ENCODE measurements at regions not wholly inside any gene's neighbourhood (a gene's known extent, or its start where the extent isn't known, plus 50 kb on each side); places are given as distances from the start of the nearest gene placed in this dataset.

GRCh38 chr5:17004441-17005106 is 68.5 kb upstream of the MYO10 start:
- DNase-seq (ENCODE audit: extremely low read depth in 1 of 4, low spot score in 3 of 4) (no peak), FAIRE-seq (no peak), ATAC-seq (no peak)
- BruUV-seq (replicated peaks), result no TSS peak
- Histone ChIP-seq H3K27ac (ENCODE audit: extremely low read depth, low read depth, low read length) (no peak overlapping the region), H3K4me2 (ENCODE audit: insufficient read depth, low read length) (no peak overlapping the region), H2AFZ (ENCODE audit: low read depth, low read length) (no peak overlapping the region), H3K9me3 (replicated peaks; ENCODE audit: control insufficient read depth, insufficient read depth, low read depth, low read length) (no peaks in the 10 kb centered on the region), H3K9ac (ENCODE audit: insufficient read depth in 1 of 2, low read depth in 2 of 2, low read length in 2 of 2) (no peak overlapping the region), H3K36me3 (ENCODE audit: control insufficient read depth, insufficient read depth, low read length) (no peaks in the 10 kb centered on the region), H4K20me1 (replicated peaks; ENCODE audit: control insufficient read depth, insufficient read depth, low read length) (no peaks in the 10 kb centered on the region), H3K4me1 (replicated peaks in 1 of 2; ENCODE audit: control insufficient read depth in 2 of 2, insufficient read depth in 2 of 2, low read length in 2 of 2) (no peaks in the 10 kb centered on the region), H3K27me3 (ENCODE audit: control insufficient read depth in 2 of 2, insufficient read depth in 2 of 2, low read length in 2 of 2) (peaks cover 6 to 17% of the 10 kb centered on the region in 2 experiments; a peak in 2 of 5 replicates), H3K79me2 (ENCODE audit: control insufficient read depth, insufficient read depth, low read length) (no peaks in the 10 kb centered on the region), H3K4me3 (no peak overlapping the region), H3K9me1 (ENCODE audit: control insufficient read depth, insufficient read depth, low read length) (no peaks in the 10 kb centered on the region)
- TF ChIP-seq NR3C1 (CRISPR knock-in tag; IDR thresholded peaks at IDR 0.05), result no peak
- no peak for TF ChIP-seq CGGBP1 (CRISPR knock-in tag; IDR thresholded peaks at IDR 0.05)
- TF ChIP-seq KAT7 (CRISPR knock-in tag; IDR thresholded peaks at IDR 0.05; ENCODE audit: borderline replicate concordance), result no peak
- no peak for TF ChIP-seq GABPA (tag; conservative IDR thresholded peaks at IDR 0.05; ENCODE audit: low read depth)
- TF ChIP-seq ZNF639 (CRISPR knock-in tag; conservative IDR thresholded peaks at IDR 0.05 in 1 of 2, IDR thresholded peaks at IDR 0.05 in 1 of 2), result no peak
- no peak for TF ChIP-seq SMC3 (conservative IDR thresholded peaks at IDR 0.05; ENCODE audit: insufficient read depth, low read depth, low read length)
- no peak for TF ChIP-seq POLR2B (IDR thresholded peaks at IDR 0.05; ENCODE audit: low read depth, partially characterized antibody)
- no peak for TF ChIP-seq NELFE (IDR thresholded peaks at IDR 0.05; ENCODE audit: insufficient read depth, insufficient read length)
- no peak for TF ChIP-seq TAF1 (IDR thresholded peaks at IDR 0.05; ENCODE audit: control insufficient read depth, extremely low read depth, insufficient read depth, low read length, severe bottlenecking)
- TF ChIP-seq ZNF133 (CRISPR knock-in tag; IDR thresholded peaks at IDR 0.05), result no peak
- no peak for TF ChIP-seq ZNF232 (CRISPR knock-in tag; IDR thresholded peaks at IDR 0.05)
- no peak for TF ChIP-seq PYGO2 (tag; IDR thresholded peaks at IDR 0.05)
- no peak for TF ChIP-seq SRSF1 (IDR thresholded peaks at IDR 0.05; ENCODE audit: low read depth, low read length)
- TF ChIP-seq GTF2A2 (tag; IDR thresholded peaks at IDR 0.05), result no peak
- TF ChIP-seq TBP (optimal IDR thresholded peaks at IDR 0.05; ENCODE audit: low read depth, low read length), result no peak
- no peak for TF ChIP-seq MCM3 (IDR thresholded peaks at IDR 0.05)
- no peak for TF ChIP-seq LEF1 (IDR thresholded peaks at IDR 0.05)
- POLR2A ChIA-PET, result interaction anchor here (0.6 kb wide), 1 partner anchor 140 kb away, joined by 3 read pairs; no protein-coding TSS in a partner anchor
- WGBS (ENCODE audit: insufficient coverage, low coverage, missing lambda C conversion rate), result under 1% methylated on average over 13 of the region's 13 CpGs
- CTCF ChIA-PET (ENCODE audit: low intra/inter-chr PET ratio), result no interaction called here
- in situ Hi-C loops (cut with MboI) (no loop called here), intact Hi-C loops (cut with micrococcal nuclease) (no loop called here)
